HG02763 (cell line): ENCODE measurements at regions not wholly inside any gene's neighbourhood (a gene's known extent, or its start where the extent isn't known, plus 50 kb on each side); places are given as distances from the start of the nearest gene placed in this dataset.

Source experiments
- ATAC-seq: cut with Tn5 transposase; IDR thresholded peaks from one replicate; pipeline ENCODE4 v1.9.1; 2021; ENCODE audit warnings: mild to moderate bottlenecking, moderate library complexity; ENCODE audit not compliant: unreplicated experiment

DNA sequence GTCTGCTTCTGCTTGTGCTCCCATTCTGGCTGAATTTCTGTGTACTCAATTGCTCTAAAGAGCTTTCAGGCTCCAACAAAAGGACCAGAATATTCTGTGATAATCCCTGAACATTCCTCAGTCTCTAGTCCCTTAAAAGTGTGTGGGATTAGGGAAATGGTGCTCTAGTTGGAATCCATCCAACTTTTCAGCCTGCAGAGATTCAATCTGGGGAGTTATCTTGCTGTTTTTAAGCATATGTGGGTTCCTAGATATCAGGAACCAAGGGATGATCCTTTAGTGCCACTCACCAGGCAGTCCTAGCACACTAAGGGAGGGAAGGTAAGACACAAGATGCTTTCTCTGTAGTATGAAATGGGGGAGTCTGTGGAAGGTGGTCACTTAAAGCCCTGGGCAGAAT lies 140.3 kb upstream of the SLC1A4 start:
- ATAC-seq: no peak

DNA sequence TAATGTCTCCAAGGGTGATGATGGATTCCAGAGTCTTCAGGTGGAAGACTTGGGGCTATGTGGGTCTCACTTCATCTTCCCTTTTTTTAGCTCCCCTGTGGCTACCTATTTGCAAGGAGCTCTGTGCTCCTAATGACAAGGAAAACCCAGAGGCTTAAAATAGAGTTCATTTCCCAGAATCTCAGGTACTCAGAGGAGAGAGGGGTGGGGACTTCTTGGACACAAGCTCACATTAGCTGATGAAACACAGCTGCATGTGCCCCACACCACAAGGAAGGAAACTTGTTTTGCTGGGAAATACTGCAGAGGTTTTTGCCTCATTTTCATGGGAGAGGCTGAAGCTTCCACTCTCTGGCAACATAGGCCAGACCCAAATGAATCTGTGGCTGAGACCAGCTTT lies 138.6 kb upstream of the SLC1A4 start:
- no peak for ATAC-seq

DNA sequence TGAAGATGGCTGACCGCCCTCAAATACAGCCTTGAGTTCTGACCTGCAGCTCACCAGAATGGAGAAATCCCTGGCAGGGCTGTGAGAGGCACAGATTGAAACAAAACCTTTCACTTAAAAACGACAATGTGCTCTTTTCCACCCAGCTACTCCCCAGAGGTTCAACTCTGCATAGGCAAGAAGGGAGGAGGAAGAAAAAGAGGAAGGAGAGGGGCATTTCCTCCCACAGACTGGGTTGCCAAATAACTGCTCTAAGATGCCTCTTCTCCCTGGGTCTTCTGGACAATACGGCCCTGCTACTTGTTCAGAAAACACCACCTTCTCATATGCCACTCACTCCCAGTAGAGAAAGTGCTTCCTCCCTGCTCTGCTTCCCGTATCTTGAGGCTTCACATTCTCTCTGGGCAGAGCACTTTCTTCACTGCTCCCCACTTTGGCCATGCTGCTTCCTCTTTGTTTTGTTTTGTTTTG lies 136.4 kb upstream of the SLC1A4 start:
- ATAC-seq: no peak

DNA sequence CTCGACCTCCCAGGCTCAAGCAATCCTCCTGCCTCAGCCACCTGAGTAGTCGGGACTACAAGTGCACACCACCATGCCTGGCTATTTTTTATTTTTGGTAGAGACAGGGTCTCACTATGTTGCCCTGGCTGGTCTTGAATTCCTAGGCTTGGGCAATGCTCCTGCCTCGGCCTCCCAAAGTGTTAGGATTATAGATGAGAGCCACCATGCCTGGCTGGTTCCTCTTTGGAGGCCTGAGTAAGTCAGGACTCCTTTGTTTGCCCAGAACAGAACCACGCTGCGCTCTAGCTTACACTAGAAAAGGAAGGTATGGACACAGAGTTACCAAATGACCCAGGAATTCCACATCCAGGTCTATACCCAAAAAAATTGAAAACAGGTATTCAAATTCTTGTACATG lies 135.9 kb upstream of the SLC1A4 start:
- ATAC-seq: no peak

DNA sequence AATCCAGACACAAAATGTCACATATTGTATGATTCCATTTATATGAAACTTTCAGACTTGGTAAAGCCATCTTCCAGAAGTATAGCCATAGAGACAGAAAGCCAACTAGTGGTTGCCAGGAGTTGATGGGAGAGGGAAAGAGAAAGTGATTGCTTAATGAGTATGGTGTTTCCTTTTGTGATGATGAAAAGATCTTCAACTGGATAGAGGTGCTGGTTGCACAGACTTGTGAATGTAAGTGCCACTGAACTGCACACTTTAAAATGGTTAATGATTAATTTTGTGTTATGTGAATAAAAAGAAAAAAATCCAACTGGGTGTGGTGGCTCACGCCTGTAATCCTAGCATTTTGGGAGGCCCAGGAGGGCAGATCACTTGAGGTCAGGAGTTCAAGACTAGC lies 135.3 kb upstream of the SLC1A4 start:
- ATAC-seq: no peak

DNA sequence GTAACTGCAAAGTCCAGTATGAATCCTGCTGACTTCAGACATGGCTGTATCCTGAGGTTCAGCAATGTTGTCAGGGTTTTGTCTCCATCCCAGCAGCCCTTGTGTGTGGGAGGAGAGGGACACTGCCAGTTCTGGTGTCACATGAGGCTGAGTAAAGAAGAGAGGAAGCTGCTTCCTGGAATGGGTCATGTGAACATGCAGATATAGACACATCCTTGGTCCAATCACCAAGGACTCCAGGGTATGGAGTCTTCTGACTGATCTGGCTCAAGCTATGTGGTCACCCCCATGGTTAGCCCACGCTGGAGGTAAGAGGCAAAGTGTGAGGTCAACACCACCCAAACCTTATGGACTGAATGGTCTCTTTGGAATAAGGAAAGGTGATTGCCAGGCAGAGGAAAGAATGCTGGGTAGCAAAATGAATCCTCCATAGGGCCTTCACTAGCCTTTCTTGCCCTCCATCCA lies 134.4 kb upstream of the SLC1A4 start:
- no peak for ATAC-seq

DNA sequence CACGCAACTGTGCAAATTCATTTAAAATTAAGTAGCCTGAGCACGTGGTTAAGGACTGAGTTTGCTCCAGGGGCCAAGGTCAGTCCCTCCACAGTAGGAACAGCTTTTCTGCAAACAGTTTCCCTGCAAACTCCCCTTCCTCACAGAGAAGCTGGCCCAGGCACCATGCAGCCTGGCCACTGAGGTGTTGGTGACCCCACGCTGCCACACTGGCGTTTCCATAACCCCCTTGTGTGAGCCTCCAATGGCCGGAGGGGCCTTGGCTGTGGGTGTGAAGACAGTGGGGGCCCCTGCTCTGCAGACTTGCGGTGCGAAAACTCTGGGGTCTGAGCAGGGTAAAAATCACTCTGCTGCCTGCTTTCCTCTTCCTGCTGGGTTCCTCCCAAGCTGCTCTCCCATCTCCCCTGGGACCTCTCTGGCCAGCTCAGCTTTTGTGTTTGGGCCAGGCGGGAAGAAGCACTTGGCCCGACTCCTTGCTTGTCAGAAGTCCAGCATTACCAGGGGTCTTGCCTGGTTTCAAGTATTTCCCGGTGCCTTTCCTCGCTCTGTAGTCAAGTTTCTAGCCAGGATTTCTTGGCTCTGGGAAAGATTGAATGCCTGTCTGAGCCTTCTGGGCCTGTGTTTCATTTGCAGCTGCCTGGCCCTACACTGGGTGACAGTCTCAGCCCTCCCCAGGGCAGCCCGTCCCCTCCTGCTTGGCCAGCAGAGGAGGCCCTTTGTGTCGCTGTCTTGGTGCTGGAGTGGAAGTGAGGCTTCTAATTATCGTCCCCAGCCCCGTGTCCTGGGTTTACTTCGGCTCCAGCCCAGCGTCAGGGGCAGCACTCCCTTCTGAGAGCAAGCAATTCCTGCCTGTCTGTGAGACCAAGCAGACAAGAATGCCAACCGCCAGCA lies 131.4 kb upstream of the SLC1A4 start:
- ATAC-seq: no peak

DNA sequence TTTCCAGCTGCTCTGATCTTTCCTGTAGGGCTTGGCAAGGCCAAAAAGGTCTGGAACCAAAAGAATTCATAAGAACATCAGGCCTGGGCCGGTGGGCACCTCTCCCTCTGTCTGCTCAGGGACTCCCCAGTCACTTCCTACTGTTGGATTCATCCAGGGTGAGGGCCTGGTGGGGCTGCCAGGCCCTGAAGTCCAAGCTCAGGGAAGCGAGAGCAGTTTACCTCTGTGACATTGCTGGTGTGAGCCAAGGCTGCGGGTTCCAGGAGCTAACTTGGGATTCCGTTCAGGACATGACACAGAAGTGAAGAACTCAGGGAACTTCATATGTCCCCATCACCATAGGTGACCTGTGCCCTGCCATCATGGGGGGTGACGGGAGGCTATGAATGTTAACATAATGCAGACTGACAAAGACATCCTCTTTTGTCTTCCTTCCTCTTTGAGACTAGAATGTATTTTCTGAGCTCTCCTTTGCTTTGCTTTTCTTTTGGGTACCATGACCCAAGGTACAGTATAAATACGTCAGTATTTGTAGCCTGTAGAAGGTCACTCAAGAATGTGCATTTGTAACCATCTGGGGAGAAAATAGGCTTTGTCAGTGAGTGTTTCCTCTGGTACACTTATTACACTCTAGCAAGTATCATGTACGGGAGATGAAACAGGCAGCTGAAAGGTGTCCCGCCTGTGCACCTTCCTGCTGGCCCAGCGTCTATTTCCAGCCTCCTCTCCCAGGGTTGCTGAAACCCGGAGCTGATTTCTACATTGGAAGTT lies 130.5 kb upstream of the SLC1A4 start:
- ATAC-seq: no peak

DNA sequence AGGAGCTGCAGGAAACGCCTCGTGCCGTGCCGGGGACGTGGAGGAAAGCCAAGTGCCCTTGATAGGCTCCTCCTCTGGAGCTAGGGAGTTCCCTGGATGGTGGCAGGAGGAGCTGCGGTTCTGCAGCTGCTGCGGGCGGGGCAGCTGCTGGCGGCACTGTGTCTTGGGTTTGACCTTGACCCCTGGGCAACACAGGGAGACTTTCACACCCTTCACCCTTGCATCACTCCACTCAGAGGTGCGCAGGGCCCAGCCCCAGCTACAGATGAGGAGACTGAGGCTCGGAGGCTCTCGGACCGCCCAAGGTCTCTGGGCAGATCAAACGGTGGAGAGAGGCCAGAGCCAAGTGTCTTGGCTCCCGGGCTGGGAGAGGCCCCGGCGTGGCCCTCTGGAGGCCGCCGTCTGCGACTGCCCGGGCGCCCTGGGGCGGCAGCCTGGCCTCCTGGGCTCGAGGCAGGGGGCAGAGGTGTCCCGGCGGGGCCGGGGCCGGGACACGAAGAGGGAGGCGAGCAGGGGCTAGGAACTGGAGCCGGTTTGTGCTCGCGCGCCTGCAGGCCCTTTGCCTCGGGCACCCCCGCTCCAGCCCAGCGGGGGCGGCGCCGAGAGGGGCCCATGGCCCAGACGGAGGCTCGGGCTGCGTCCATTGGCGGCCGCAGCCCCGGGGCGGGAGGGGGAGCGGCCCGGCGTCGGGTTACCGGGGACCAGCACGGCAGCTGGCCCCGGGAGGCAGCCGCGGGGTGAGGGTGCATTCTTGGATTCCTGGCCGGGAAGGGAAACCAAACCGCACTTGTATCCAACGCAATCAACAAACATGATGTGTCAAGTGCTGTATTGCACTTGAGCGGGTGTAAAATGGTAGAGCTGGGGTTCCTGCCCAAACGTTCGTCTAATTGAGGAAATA lies 129.6 kb upstream of the SLC1A4 start:
- no peak for ATAC-seq

DNA sequence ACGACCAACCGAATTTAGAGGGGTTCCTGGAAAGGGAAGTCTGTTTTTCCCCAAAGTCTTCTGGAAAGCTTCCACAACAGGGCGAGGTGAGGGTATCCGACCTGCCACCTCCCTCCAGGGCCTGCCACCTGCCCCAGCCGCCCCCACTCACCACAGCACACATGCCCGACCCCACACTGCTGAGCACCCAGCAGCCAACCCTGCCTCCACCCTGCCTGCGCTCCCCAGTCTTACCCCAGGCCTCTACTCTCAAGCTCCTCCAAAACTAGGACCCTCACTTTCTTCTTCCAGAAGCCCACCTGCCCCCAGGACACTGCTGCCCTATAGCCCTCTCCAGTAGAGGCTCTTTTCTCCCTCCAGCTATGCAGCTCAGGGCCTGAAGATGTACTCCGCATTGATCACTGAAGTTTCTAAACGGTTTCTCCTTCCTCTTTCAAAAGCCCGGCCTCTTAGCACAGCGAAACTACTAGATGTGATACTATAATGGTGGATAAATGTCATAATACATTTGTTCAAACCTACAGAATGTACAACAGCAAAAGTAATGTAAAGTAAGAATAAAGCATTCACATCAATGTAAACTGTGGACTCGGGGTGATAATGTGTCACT lies 128.8 kb upstream of the SLC1A4 start:
- ATAC-seq: no peak

DNA sequence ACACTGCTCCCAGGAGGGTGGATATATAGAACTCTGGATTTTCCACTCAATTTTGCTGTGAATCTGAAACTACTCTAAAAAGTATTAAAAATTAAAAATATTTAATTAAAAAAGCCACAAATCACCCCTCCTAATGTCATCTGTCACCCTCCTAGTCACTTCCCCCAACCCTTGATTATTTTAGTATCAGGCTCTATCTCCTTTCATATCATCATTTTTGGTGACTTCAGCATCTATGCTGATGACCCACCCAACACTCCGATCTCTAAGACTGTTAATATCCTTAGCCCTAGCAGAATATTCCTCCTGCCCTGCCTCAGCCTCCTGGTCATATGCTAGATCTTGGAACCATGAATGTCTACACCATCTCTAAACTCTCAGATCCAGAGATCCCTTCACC lies 128.3 kb upstream of the SLC1A4 start:
- no peak for ATAC-seq

DNA sequence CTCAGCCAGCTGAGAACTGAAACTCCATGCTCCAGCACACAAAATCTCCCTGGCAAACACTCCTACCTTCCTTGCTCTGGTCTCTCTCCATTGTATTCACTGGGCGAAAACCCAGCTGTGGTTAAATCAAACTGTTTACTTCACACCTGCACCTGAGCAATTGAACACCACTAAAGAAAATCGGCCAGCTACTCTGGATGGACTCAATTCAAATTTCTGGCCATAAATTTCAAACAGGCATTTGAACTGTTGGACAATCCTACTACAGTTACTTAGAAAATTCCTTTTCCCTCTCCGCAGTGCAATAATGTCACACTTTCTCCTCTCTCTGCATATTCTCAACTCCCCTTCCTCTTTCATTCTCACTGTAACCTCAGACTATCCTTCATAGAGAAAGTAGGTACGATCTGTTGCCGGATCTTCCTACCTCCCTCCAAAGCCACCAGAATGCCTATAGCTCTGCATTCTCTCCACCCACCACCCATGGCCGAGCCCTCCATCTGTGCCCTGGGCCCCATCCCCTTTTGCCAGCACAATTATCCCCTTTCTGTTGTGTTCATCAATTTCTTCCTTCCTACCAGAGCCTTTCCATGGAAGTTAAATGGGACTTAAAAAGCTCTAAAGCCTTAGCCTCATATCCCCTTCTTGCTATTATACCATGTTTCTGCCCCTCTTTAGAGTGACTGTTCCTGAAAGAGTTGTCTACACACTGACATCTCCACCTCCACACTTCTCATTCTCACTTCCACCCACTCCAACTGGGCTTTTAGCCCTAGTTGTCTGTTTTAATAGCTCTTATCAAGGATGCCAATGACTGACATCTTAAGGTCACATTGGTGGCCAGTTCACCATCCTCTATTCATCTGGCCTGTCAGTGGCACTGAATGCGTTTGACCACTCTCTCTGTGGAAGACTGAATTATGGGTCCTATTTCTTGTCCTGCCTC lies 127.5 kb upstream of the SLC1A4 start:
- no peak for ATAC-seq

DNA sequence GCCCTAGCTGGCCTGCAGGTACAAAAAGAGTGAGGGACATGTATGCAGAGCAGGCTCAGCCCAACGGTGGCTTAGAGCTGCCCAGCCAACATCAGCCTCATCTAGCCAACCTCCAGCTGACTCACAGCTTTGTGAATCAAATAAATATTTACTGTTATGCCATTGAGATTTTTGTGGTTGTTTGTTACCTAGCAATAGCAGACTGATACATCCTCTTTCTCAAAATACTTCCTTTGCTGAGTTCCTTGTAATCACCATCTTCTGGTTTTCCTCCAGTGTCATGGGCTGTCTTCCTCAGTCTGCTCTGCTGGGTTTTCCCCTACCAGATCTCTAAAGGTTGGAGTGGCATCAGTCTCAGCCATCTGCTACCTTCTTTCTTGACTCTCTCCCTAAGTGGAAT lies 126.6 kb upstream of the SLC1A4 start:
- ATAC-seq: no peak

DNA sequence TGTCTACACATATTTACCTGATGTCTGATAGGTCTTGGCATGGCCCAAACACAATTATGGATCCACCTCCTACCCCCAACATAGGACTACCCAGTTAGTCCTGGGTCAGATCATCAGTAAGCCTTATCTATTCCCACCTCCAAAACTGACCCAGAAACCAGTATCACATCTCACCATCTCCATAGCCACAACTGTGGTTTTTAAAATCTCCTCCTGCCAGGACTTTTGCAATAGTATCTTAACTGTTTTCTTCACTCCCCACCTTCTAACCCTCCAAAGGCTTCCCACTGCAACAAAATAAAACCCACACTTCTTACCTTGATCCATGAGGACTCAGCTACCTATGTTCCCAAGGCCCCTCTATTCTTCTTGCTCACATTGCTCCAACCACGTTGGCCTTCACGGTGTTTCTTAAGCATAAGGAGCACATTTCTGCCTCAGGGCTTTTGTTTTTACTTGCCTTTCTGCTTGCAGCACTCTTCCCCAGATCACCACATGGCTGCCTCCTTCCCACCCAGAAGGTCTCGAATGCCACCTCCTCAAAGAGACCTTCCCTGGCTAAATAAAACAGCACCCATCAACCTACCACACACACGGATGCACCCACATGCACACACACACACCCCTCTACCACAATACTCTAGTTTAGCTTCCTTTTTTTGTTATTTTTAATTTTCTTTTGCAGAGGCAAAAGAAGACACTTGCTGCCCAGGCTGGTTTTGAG lies 125.9 kb upstream of the SLC1A4 start:
- no peak for ATAC-seq

DNA sequence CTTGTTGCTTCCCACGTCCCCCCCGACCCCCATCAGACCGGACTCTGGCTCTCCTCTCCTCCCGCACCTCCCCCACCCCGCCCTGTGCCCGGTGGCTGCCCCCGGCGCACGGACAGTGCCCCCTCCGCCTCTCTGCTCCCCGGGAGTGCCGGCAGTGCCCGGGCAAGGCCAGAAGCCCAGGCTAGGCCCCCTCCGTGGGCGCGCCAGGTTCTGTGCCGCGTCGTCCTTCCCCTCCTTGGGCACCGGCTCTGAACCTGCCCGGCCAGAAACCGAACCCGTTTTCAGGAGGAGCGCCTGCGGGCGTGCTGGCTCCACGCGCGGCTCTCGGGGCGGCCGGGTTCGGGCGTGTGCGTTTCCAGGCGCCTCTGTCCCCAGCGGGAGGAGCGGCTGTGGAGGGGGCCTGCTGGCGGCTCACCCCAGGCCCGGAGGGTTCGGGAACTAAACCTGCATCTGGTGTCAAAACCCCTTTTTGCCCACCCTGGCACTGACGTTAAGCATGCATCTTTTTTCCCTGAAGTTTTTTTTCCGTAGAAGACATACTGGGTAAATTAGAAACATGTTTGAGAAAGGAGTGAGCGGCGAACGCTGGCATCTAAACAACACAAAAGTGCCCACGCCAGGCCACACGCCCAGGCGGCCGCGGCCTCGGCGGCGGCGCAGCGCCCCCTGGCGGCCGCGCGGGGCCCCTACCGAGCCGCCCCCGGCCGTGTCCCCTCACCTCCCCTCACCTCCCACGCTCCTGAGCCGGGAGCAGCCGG lies 123.9 kb upstream of the SLC1A4 start:
- ATAC-seq: peak; percentile 64

DNA sequence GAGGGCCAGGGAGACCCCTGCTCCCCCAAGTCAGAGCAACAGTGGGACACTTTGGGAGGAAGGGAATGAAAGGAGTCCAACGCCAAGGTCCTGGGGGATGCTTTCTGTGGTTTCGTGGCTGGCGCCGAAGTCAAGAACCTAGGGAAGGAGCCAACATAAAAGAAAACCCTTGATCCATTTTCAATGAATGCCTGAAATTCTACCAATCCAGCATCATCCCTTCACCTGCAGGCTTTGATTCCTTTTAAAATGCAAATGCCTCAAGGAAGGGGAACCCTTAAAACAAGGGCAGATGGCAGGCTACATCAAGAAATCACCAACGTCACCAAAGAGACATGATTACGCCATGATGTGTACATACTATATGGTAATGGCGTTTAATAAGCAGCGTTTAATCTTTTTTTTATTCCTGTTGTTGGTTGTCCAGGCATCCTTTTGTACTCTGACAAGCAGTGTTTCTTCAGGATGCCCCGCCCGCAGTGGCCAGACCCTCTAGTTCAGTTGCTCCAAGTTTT lies 123.3 kb upstream of the SLC1A4 start:
- ATAC-seq: no peak

DNA sequence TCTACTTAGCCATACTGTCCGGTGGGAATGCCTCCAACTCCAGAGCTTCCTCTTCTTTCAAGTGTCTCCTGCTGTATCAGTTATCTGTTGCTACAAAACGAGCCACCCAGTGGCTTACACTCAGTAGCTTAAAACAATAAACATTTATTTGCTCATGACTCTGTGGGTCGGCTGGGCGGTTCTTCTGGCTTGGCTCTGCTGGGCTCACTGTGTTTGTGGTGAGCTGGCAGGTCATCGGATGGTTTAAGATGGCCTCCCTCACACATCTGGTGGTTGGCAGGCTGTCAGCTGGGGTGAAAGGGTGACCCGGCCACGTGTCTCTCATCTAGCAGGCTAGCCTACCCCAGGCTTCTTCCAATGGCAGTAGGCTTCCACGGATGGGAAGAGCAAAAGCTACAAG lies 122.4 kb upstream of the SLC1A4 start:
- ATAC-seq: no peak
